HepG2 (cell line): ENCODE measurements at regions not wholly inside any gene's neighbourhood (a gene's known extent, or its start where the extent isn't known, plus 50 kb on each side); places are given as distances from the start of the nearest gene placed in this dataset.

Experiments used
- ATAC-seq: fragments of 200-7000 bp; cut with Tn5 transposase; 3 replicates; pipeline ENCODE4 v1.9.1; 2020; ENCODE audit warnings: mild to moderate bottlenecking, moderate library complexity
- BruUV-seq: library from RNA; stranded (reverse); fragments of 400-500 nt; replicated peaks from 2 replicates; lab custom pipeline; 2021; lab: Mats Ljungman, UMichigan
- CTCF ChIA-PET: fragments of 300-600 bp; formaldehyde crosslinking; extraction: SDS; loops from one replicate; lab custom pipeline; 2021; ENCODE audit warnings: low total read pairs, inconsistent platforms, low intra/inter-chr PET ratio; lab: Yijun Ruan, JAX
- POLR2A ChIA-PET: fragments of 350-600 bp; sonication (Branson Sonifier 250); formaldehyde crosslinking; loops from one replicate; lab custom pipeline; 2020; ENCODE audit warnings: antibody characterized with exemption, inconsistent platforms; lab: Yijun Ruan, JAX
- DNase-seq: peaks from one replicate; pipeline ENCODE4 v3.0.0-alpha.2; 2015; ENCODE audit warnings: low spot score
- FAIRE-seq: peaks from 3 replicates; lab custom pipeline; 2011; peaks lifted over from hg19 to GRCh38; lab: Jason Lieb, UNC
- H2AFZ ChIP-seq: one replicate; pipeline ENCODE4 v1.6.1; 2011; ENCODE audit warnings: low read length, inconsistent platforms
- H3K27ac ChIP-seq: fragments of 300-600 bp; 3 replicates; pipeline ENCODE4 v1.8.0; 2011; ENCODE audit warnings: mixed run types, mild to moderate bottlenecking, mixed read lengths, low read length, inconsistent platforms; ENCODE audit not compliant: insufficient read depth; ENCODE audit errors: extremely low read length
- H3K27me3 ChIP-seq, 2 experiments: fragments of 200-600 bp in 1 of 2; 2 replicates in 1 of 2; 3 replicates in 1 of 2; pipeline versions ENCODE4 v1.6.0 to v1.8.0; 2011; ENCODE audit warnings: low read length in 2 of 2, mild to moderate bottlenecking in 2 of 2, moderate library complexity in 2 of 2, inconsistent platforms in 1 of 2; ENCODE audit not compliant: insufficient read depth in 2 of 2, control insufficient read depth in 1 of 2
- H3K36me3 ChIP-seq, 2 experiments: fragments of 200-600 bp in 1 of 2; replicated peaks in 1 of 2; 2 replicates in 1 of 2; 3 replicates in 1 of 2; pipeline versions ENCODE4 v1.5.1 to v1.8.0; 2011; ENCODE audit warnings: low read length in 2 of 2, inconsistent platforms in 1 of 2; ENCODE audit not compliant: insufficient read depth in 2 of 2, control insufficient read depth in 1 of 2
- H3K4me1 ChIP-seq: 2 replicates; pipeline ENCODE4 v1.5.1; 2012; ENCODE audit warnings: low read length, inconsistent platforms; ENCODE audit not compliant: insufficient read depth
- H3K4me2 ChIP-seq: 2 replicates; pipeline ENCODE4 v1.6.0; 2011; ENCODE audit warnings: low read depth, low read length, inconsistent platforms
- H3K4me3 ChIP-seq, 3 experiments: fragments of 200-600 bp in 1 of 3; sonication (generic), shearing (Covaris generic) in 1 of 3; replicated peaks in 1 of 3; 2 replicates each; pipeline ENCODE4 v1.5.1; 2011 to 2016; ENCODE audit warnings: low read length in 3 of 3, inconsistent platforms in 2 of 3, low read depth in 2 of 3, mild to moderate bottlenecking in 2 of 3, control low read depth in 1 of 3, mixed read lengths in 1 of 3; ENCODE audit not compliant: insufficient read depth in 1 of 3
- H3K79me2 ChIP-seq: one replicate; pipeline ENCODE4 v1.6.1; 2011; ENCODE audit warnings: low read length, inconsistent platforms; ENCODE audit not compliant: insufficient read depth
- H3K9ac ChIP-seq: 2 replicates; pipeline ENCODE4 v1.6.0; 2011; ENCODE audit warnings: mild to moderate bottlenecking, low read depth, low read length, inconsistent platforms; ENCODE audit not compliant: insufficient read depth
- H3K9me3 ChIP-seq: 2 replicates; pipeline ENCODE4 v1.5.1; 2012; ENCODE audit warnings: mild to moderate bottlenecking, low read length
- H4K20me1 ChIP-seq: 2 replicates; pipeline ENCODE4 v1.6.0; 2011; ENCODE audit warnings: inconsistent platforms, mild to moderate bottlenecking, low read length, moderate library complexity; ENCODE audit not compliant: insufficient read depth
- HOXA3 ChIP-seq: sonication (generic); formaldehyde crosslinking; IDR thresholded peaks from 2 replicates; pipeline ENCODE4 v1.5.0; 2020; ENCODE audit warnings: missing genetic modification reagents
- PRDM10 ChIP-seq: sonication (generic); formaldehyde crosslinking; IDR thresholded peaks from 2 replicates; pipeline ENCODE4 v1.4.0; 2020; ENCODE audit warnings: low read depth, missing genetic modification reagents
- SPEN ChIP-seq: sonication (generic); formaldehyde crosslinking; IDR thresholded peaks from 2 replicates; pipeline ENCODE4 v1.5.1; 2020; ENCODE audit warnings: low read depth, mild to moderate bottlenecking, missing genetic modification reagents
- ZNF292 ChIP-seq: sonication (generic); formaldehyde crosslinking; IDR thresholded peaks from 2 replicates; pipeline ENCODE4 v1.8.1; 2022; ENCODE audit warnings: mild to moderate bottlenecking, low read depth, missing genetic modification reagents, borderline replicate concordance
- ZNF296 ChIP-seq: sonication (generic); formaldehyde crosslinking; conservative IDR thresholded peaks from 2 replicates; pipeline ENCODE4 v1.5.0; 2020; ENCODE audit warnings: mild to moderate bottlenecking, missing genetic modification reagents
- WGBS: methylation state at CpG from one replicate; pipeline ENCODE4 v1.1.6; 2017; ENCODE audit warnings: low lambda C conversion rate; 5-methylcytosine and 5-hydroxymethylcytosine counted together
- in situ Hi-C: cut with HindIII; loops from 2 replicates; pipeline ENCODE4 v1.10.0; 2017; ENCODE audit warnings: low pct_unique_long_range_greater_than_20kb; ENCODE audit not compliant: extremely low pct_ligation_motif_present
- intact Hi-C: fragments of 100-400 bp; cut with micrococcal nuclease; formaldehyde crosslinking; loops from one replicate; pipeline ENCODE4 v1.10.0; 2022; ENCODE audit not compliant: unreplicated experiment

DNA sequence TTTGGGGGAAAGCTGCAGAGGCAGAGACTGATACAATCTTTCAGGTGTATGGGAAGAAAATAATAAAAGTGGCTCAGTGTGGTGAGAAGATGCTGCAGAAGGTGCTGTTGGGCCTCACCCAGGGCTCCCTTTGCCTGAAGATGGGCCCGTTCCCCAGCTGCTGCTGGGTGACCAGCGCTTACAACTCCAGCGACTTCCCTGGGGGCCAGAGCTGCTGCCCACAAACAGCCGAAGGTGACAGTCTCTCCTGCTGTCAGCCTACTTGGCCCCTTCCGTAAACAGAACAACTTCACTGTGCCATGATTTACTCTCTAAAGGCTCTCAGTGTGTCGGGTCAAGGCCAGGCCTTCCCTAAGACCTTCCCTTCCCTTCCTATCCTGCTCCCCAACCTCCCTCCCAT, 93.6 kb upstream of the PCBD1 start:
- FAIRE-seq (no peak), DNase-seq (no peak), ATAC-seq (no peak)
- intact Hi-C loops (no loop called here), in situ Hi-C loops (no loop called here)
- no peak overlapping the region for H3K9ac ChIP-seq
- no peaks in the 10 kb centered on the region for H3K9me3 ChIP-seq
- ChIA-PET CTCF (no interaction called here), POLR2A (no interaction called here)
- no peak overlapping the region for H3K4me3 ChIP-seq
- H3K27me3 ChIP-seq, result peaks cover 0 to 15% of the 10 kb centered on the region in 2 experiments; a peak in 3 of 5 replicates
- H3K79me2 ChIP-seq, result no peaks in the 10 kb centered on the region
- WGBS, result 13% methylated on average over 3 of the region's 6 CpGs
- H4K20me1 ChIP-seq, result no peaks in the 10 kb centered on the region
- H3K4me1 ChIP-seq, result peaks cover 7% of the 10 kb centered on the region; the same call in 1 of the 2 replicates
- H2AFZ ChIP-seq, result no peak overlapping the region
- BruUV-seq, result no TSS peak
- no peak for TF ChIP-seq HOXA3 (CRISPR knock-in tag)
- no peak for TF ChIP-seq ZNF296 (CRISPR knock-in tag)
- TF ChIP-seq PRDM10 (CRISPR knock-in tag), result no peak
- no peak overlapping the region for H3K27ac ChIP-seq
- no peaks in the 10 kb centered on the region for H3K36me3 ChIP-seq
- peak overlapping the region; percentile 16; the same call in 1 of the 2 replicates for H3K4me2 ChIP-seq

DNA sequence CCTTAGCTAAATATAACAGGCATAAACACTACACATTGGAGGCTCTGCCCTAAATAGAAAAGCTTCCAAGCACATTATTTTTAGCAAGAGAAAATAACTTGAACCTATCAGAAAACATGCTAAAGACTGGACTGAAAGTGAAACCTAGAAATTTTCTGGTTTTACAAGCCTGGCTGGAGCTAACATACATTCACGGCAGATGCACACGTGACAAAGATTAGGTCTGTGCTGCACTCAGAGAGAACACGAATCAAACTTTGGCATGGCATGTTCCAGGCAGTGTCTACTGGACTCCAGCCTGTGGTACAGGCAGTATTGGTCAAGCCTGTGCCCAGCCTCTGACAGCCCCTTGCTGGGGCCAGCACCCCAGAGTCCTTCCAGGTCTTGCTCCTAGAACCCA, 94.1 kb upstream of the PCBD1 start:
- H3K27me3 ChIP-seq, result peaks cover 0 to 19% of the 10 kb centered on the region in 2 experiments; a peak in 3 of 5 replicates
- no peak for DNase-seq
- no peak for FAIRE-seq
- 0% methylated on average over 2 of the region's 3 CpGs for WGBS
- intact Hi-C loops (no loop called here), in situ Hi-C loops (no loop called here)
- TF ChIP-seq SPEN (no peak), ZNF292 (CRISPR knock-in tag) (no peak)
- H3K4me2 ChIP-seq, result peak overlapping the region; percentile 16; the same call in 1 of the 2 replicates
- POLR2A ChIA-PET, result no interaction called here
- no peak overlapping the region for H2AFZ ChIP-seq
- no peak overlapping the region for H3K27ac ChIP-seq
- ATAC-seq, result peak; percentile 47; the same call in 2 of the 3 replicates
- H3K36me3 ChIP-seq, result no peaks in the 10 kb centered on the region
- no peaks in the 10 kb centered on the region for H4K20me1 ChIP-seq
- BruUV-seq, result no TSS peak
- no peaks in the 10 kb centered on the region for H3K9me3 ChIP-seq
- CTCF ChIA-PET, result no interaction called here
- peaks cover 7% of the 10 kb centered on the region; the same call in 1 of the 2 replicates for H3K4me1 ChIP-seq
- H3K79me2 ChIP-seq, result no peaks in the 10 kb centered on the region
- H3K4me3 ChIP-seq, result no peak overlapping the region
- no peak overlapping the region for H3K9ac ChIP-seq
